ENCODE measurements at regions not wholly inside any gene's neighbourhood (a gene's known extent, or its start where the extent isn't known, plus 50 kb on each side); places are given as distances from the start of the nearest gene placed in this dataset.
A peak's percentile ranks its signal among the peaks of the same experiment; 100 is the strongest.

- no peak for TF ChIP-seq CLOCK (CRISPR knock-in tag; IDR thresholded peaks at IDR 0.05; ENCODE audit: borderline replicate concordance)
- TF ChIP-seq MTF1 (CRISPR knock-in tag; IDR thresholded peaks at IDR 0.05; ENCODE audit: borderline replicate concordance) = no peak
- no peak for TF ChIP-seq IRF2 (CRISPR knock-in tag; IDR thresholded peaks at IDR 0.05)
- peak; percentile 84; the same call in 1 of the 2 replicates for TF ChIP-seq SOX6 (IDR thresholded peaks at IDR 0.05)
- TF ChIP-seq NR1H2 (CRISPR knock-in tag; IDR thresholded peaks at IDR 0.05) = no peak
- no peak for TF ChIP-seq ZNF717 (CRISPR knock-in tag; IDR thresholded peaks at IDR 0.05)
- TF ChIP-seq NFE2 (IDR thresholded peaks at IDR 0.05; ENCODE audit: low read depth) = peak; percentile 79
- TF ChIP-seq CHAMP1 (IDR thresholded peaks at IDR 0.05) = no peak
- TF ChIP-seq MYC (IDR thresholded peaks at IDR 0.05; ENCODE audit: low read depth, low read length) = no peak
- no peak for TF ChIP-seq MYC (CRISPR knock-in tag; IDR thresholded peaks at IDR 0.05; ENCODE audit: borderline replicate concordance, low read depth)
- TF ChIP-seq ESRRA (IDR thresholded peaks at IDR 0.05; ENCODE audit: borderline replicate concordance, low read depth) = peak; percentile 46; the same call in 1 of the 2 replicates
- TF ChIP-seq SETDB1 (IDR thresholded peaks at IDR 0.05; ENCODE audit: low read length) = no peak
- no peak for TF ChIP-seq GTF2B (IDR thresholded peaks at IDR 0.05; ENCODE audit: extremely low read depth, insufficient read length)
- peak; percentile 46; the same call in 1 of the 2 replicates for TF ChIP-seq STAT5A (IDR thresholded peaks at IDR 0.05; ENCODE audit: borderline replicate concordance, low read length)
- no peak for TF ChIP-seq ZNF212 (CRISPR knock-in tag; IDR thresholded peaks at IDR 0.05)
- TF ChIP-seq MEIS2 (IDR thresholded peaks at IDR 0.05; ENCODE audit: partially characterized antibody) = peak; percentile 54
- TF ChIP-seq SNRNP70 (optimal IDR thresholded peaks at IDR 0.05; ENCODE audit: low read depth, low read length) = no peak
- no peak for TF ChIP-seq ZNF133 (CRISPR knock-in tag; IDR thresholded peaks at IDR 0.05)
- no peak for TF ChIP-seq HNRNPUL1 (IDR thresholded peaks at IDR 0.05; ENCODE audit: low read length)
- TF ChIP-seq EWSR1 (IDR thresholded peaks at IDR 0.05; ENCODE audit: borderline replicate concordance, low read depth, partially characterized antibody) = no peak
- 0 out of 4 replicates have a peak, but pooled peaks of 1 of the 2 experiments have one; percentile 46 for TF ChIP-seq TBL1XR1 (IDR thresholded peaks at IDR 0.05; ENCODE audit: low read length in 2 of 2)
- TF ChIP-seq ZNF143 (CRISPR knock-in tag; IDR thresholded peaks at IDR 0.05) = no peak
- no peak for TF ChIP-seq ZFP30 (CRISPR knock-in tag; IDR thresholded peaks at IDR 0.05; ENCODE audit: borderline replicate concordance)
- TF ChIP-seq HCFC1 (IDR thresholded peaks at IDR 0.05; ENCODE audit: low read depth, low read length) = no peak
Observed at GRCh38 chr7:125396466-125397151, 467.0 kb upstream of the POT1 start (continued).
